GM21825 (cell line): ENCODE measurements at regions not wholly inside any gene's neighbourhood (a gene's known extent, or its start where the extent isn't known, plus 50 kb on each side); places are given as distances from the start of the nearest gene placed in this dataset.

Source experiments
- ATAC-seq: cut with Tn5 transposase; IDR thresholded peaks from one replicate; pipeline ENCODE4 v1.9.1; 2021; ENCODE audit warnings: mild to moderate bottlenecking, moderate library complexity; ENCODE audit not compliant: unreplicated experiment

- no peak for ATAC-seq
Measured at GRCh38 chr5:40080191-40080590, 599.5 kb upstream of the PTGER4 start.

- ATAC-seq, result no peak
Measured at GRCh38 chr5:40078898-40079575, 600.7 kb upstream of the PTGER4 start.

- ATAC-seq, result no peak
Measured at GRCh38 chr5:40074826-40075225, 604.9 kb upstream of the PTGER4 start.

- no peak for ATAC-seq
Measured at GRCh38 chr5:40073927-40074326, 605.8 kb upstream of the PTGER4 start.

- no peak for ATAC-seq
Measured at GRCh38 chr5:40071870-40072269, 607.8 kb upstream of the PTGER4 start.

- ATAC-seq, result no peak
Measured at GRCh38 chr5:40066616-40067015, 613.1 kb upstream of the PTGER4 start.

- ATAC-seq, result no peak
Measured at GRCh38 chr5:40052808-40053207, 626.9 kb upstream of the PTGER4 start.

GRCh38 chr5:40046792-40047191 lies 622.0 kb upstream of the DAB2 start:
- ATAC-seq, result no peak

GRCh38 chr5:40045429-40045828 lies 620.6 kb upstream of the DAB2 start:
- no peak for ATAC-seq

GRCh38 chr5:40043916-40044315 lies 619.1 kb upstream of the DAB2 start:
- ATAC-seq, result no peak

- no peak for ATAC-seq
Measured at GRCh38 chr5:40041452-40041851, 616.7 kb upstream of the DAB2 start.

- ATAC-seq, result no peak
Measured at GRCh38 chr5:40037713-40038112, 612.9 kb upstream of the DAB2 start.

GRCh38 chr5:40034441-40034840 lies 609.7 kb upstream of the DAB2 start:
- ATAC-seq, result no peak

GRCh38 chr5:40033411-40033810 lies 608.6 kb upstream of the DAB2 start:
- peak; percentile 98 for ATAC-seq

GRCh38 chr5:40033009-40033408 lies 608.2 kb upstream of the DAB2 start:
- ATAC-seq, result no peak

- no peak for ATAC-seq
Measured at GRCh38 chr5:40030661-40031060, 605.9 kb upstream of the DAB2 start.

GRCh38 chr5:40029711-40030495 lies 605.1 kb upstream of the DAB2 start:
- ATAC-seq, result no peak

GRCh38 chr5:40027400-40027799 lies 602.6 kb upstream of the DAB2 start:
- ATAC-seq, result no peak

- no peak for ATAC-seq
Measured at GRCh38 chr5:40025586-40025985, 600.8 kb upstream of the DAB2 start.

GRCh38 chr5:40022057-40022456 lies 597.3 kb upstream of the DAB2 start:
- ATAC-seq, result no peak

- no peak for ATAC-seq
Measured at GRCh38 chr5:40021007-40021406, 596.2 kb upstream of the DAB2 start.

- no peak for ATAC-seq
Measured at GRCh38 chr5:40017918-40018317, 593.1 kb upstream of the DAB2 start.

GRCh38 chr5:40017135-40017534 lies 592.4 kb upstream of the DAB2 start:
- ATAC-seq, result no peak
